ENCODE measurements at regions not wholly inside any gene's neighbourhood (a gene's known extent, or its start where the extent isn't known, plus 50 kb on each side); places are given as distances from the start of the nearest gene placed in this dataset.

- TF ChIP-seq CTCF (IDR thresholded peaks at IDR 0.05; ENCODE audit: control insufficient read depth, extremely low read depth, insufficient read depth): no peak
- DNase-seq (ENCODE audit: low read depth): no peak
- no peak overlapping the region for H3K4me3 ChIP-seq (ENCODE audit: low read depth, low read length)
Observed at GRCh38 chr12:115470526-115470925, 786.6 kb upstream of the TBX3 start.

GRCh38 chr12:115468087-115468510 lies 784.1 kb upstream of the TBX3 start:
- H3K4me3 ChIP-seq (ENCODE audit: low read depth, low read length): no peak overlapping the region
- no peak for DNase-seq (ENCODE audit: low read depth)
- peak; percentile 12; the same call in 1 of the 2 replicates for TF ChIP-seq CTCF (IDR thresholded peaks at IDR 0.05; ENCODE audit: control insufficient read depth, extremely low read depth, insufficient read depth)

DNA sequence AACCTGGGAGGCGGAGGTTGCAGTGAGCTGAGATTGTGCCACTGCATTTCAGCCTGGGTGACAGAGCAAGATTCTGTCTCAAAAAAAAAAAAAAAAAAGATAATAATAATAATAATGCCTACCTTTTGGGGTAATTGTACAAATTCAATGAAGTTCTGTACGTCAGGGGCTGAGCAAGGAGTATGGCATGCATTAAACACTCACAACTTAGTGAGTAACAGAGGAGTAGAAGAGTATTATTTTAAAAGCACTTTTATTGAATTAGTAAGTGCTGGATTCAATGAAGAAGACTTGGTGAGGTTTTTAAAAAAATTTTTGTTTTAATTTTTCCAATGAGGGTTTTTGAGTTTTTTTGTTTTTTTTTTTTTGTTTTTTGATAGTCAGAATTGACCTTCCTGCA lies 783.6 kb upstream of the TBX3 start:
- H3K4me3 ChIP-seq (ENCODE audit: low read depth, low read length): no peak overlapping the region
- TF ChIP-seq CTCF (IDR thresholded peaks at IDR 0.05; ENCODE audit: control insufficient read depth, extremely low read depth, insufficient read depth): no peak
- DNase-seq (ENCODE audit: low read depth): no peak

DNA sequence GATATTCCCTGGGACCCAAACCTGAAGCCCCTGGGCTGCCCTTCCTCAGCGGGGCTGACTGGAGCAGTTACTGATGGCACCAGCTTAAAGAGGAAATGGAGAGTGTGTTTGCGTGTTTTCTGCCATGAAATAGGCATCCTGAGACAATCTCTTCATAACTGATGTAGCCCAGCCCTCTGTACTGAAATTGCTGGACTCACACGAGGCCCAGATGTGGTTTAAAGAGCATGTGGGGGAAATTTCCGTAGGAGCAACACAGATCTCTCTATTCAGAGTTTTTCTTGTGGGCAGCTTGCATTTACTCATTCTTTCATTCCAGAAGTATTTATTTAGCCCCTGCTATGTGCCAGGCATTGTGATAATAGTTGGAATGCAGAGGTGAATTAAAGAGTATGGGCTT lies 782.1 kb upstream of the TBX3 start:
- H3K4me3 ChIP-seq (ENCODE audit: low read depth, low read length): no peak overlapping the region
- no peak for DNase-seq (ENCODE audit: low read depth)
- no peak for TF ChIP-seq CTCF (IDR thresholded peaks at IDR 0.05; ENCODE audit: control insufficient read depth, extremely low read depth, insufficient read depth)

DNA sequence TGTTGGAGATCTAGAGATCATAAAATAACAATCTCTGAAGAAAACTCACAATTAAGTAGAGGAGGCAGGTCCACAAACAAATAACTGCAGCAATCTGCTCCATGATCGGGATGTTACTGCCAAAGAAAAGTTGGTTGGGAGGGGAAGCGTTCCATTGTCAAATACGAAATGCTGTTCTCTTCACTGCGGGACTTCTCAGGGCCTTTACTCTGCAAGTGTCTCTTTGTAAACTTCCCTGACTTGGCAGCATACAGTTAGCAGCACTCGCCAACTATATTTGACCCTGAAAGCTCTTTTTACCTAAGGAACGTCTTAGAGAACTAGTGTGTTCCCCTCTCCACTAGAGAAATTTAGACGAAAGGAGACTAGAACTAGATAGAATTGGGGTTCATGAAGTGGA lies 780.7 kb upstream of the TBX3 start:
- H3K4me3 ChIP-seq (ENCODE audit: low read depth, low read length): no peak overlapping the region
- no peak for TF ChIP-seq CTCF (IDR thresholded peaks at IDR 0.05; ENCODE audit: control insufficient read depth, extremely low read depth, insufficient read depth)
- DNase-seq (ENCODE audit: low read depth): no peak

- TF ChIP-seq CTCF (IDR thresholded peaks at IDR 0.05; ENCODE audit: control insufficient read depth, extremely low read depth, insufficient read depth): no peak
- H3K4me3 ChIP-seq (ENCODE audit: low read depth, low read length): no peak overlapping the region
- DNase-seq (ENCODE audit: low read depth): no peak
Observed at GRCh38 chr12:115464111-115464581, 780.2 kb upstream of the TBX3 start.

DNA sequence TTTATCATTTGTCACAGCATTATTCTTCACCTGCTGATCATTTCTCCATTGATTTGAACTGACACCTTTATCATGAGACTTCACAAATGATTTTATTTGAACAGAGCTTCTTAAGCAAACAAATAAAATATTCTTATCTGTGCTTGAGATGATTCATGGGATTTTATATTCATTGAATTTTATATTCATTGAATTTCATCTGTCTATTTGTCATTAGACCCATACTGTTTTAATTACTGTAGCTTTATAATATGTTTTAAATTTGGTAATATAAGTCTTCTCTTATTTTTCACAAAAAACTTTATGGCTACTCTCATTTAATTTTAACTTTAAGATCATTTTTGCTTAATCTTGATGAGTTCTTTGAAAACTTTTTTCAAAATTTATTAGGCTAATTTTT lies 777.4 kb upstream of the TBX3 start:
- no peak for DNase-seq (ENCODE audit: low read depth)
- no peak for TF ChIP-seq CTCF (IDR thresholded peaks at IDR 0.05; ENCODE audit: control insufficient read depth, extremely low read depth, insufficient read depth)
- no peak overlapping the region for H3K4me3 ChIP-seq (ENCODE audit: low read depth, low read length)
